ENCODE measurements at regions not wholly inside any gene's neighbourhood (a gene's known extent, or its start where the extent isn't known, plus 50 kb on each side); places are given as distances from the start of the nearest gene placed in this dataset.

GRCh38 chr12:130227641-130228040 lies 65.4 kb downstream of the FZD10 start:
- TF ChIP-seq, protein P1, sequence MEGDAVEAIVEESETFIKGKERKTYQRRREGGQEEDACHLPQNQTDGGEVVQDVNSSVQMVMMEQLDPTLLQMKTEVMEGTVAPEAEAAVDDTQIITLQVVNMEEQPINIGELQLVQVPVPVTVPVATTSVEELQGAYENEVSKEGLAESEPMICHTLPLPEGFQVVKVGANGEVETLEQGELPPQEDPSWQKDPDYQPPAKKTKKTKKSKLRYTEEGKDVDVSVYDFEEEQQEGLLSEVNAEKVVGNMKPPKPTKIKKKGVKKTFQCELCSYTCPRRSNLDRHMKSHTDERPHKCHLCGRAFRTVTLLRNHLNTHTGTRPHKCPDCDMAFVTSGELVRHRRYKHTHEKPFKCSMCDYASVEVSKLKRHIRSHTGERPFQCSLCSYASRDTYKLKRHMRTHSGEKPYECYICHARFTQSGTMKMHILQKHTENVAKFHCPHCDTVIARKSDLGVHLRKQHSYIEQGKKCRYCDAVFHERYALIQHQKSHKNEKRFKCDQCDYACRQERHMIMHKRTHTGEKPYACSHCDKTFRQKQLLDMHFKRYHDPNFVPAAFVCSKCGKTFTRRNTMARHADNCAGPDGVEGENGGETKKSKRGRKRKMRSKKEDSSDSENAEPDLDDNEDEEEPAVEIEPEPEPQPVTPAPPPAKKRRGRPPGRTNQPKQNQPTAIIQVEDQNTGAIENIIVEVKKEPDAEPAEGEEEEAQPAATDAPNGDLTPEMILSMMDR (IDR thresholded peaks at IDR 0.05; ENCODE audit: unreplicated experiment): no peak
- H3K4me3 Mint-ChIP-seq (ENCODE audit: low read depth): no peak overlapping the region
- H3K4me1 Mint-ChIP-seq (ENCODE audit: low read depth): peaks cover 1% of the 10 kb centered on the region
- DNase-seq (ENCODE audit: low spot score, unreplicated experiment): no peak
- peaks cover 47% of the 10 kb centered on the region for H3K27me3 Mint-ChIP-seq
- H3K27ac Mint-ChIP-seq: no peak overlapping the region
- peaks cover 17% of the 10 kb centered on the region for H3K9me3 Mint-ChIP-seq (ENCODE audit: low read depth)
- H3K36me3 Mint-ChIP-seq (ENCODE audit: insufficient read depth): no peaks in the 10 kb centered on the region

- no peak overlapping the region for H3K27ac Mint-ChIP-seq
- no peaks in the 10 kb centered on the region for H3K4me1 Mint-ChIP-seq (ENCODE audit: low read depth)
- H3K4me3 Mint-ChIP-seq (ENCODE audit: low read depth): no peak overlapping the region
- H3K27me3 Mint-ChIP-seq: peaks cover 69% of the 10 kb centered on the region
- TF ChIP-seq, protein P1 (IDR thresholded peaks at IDR 0.05; ENCODE audit: unreplicated experiment): no peak
- H3K9me3 Mint-ChIP-seq (ENCODE audit: low read depth): peaks cover 6% of the 10 kb centered on the region
- no peaks in the 10 kb centered on the region for H3K36me3 Mint-ChIP-seq (ENCODE audit: insufficient read depth)
- DNase-seq (ENCODE audit: low spot score, unreplicated experiment): no peak
Observed at GRCh38 chr12:130236446-130236845, 74.2 kb downstream of the FZD10 start.

- no peak overlapping the region for H3K27ac Mint-ChIP-seq
- TF ChIP-seq, protein P1 (IDR thresholded peaks at IDR 0.05; ENCODE audit: unreplicated experiment): no peak
- no peaks in the 10 kb centered on the region for H3K4me1 Mint-ChIP-seq (ENCODE audit: low read depth)
- no peaks in the 10 kb centered on the region for H3K9me3 Mint-ChIP-seq (ENCODE audit: low read depth)
- peaks cover 82% of the 10 kb centered on the region for H3K27me3 Mint-ChIP-seq
- H3K36me3 Mint-ChIP-seq (ENCODE audit: insufficient read depth): no peaks in the 10 kb centered on the region
- no peak overlapping the region for H3K4me3 Mint-ChIP-seq (ENCODE audit: low read depth)
- no peak for DNase-seq (ENCODE audit: low spot score, unreplicated experiment)
Observed at GRCh38 chr12:130240831-130241590, 78.7 kb downstream of the FZD10 start.

GRCh38 chr12:130242506-130242905 lies 80.2 kb downstream of the FZD10 start:
- no peak for DNase-seq (ENCODE audit: low spot score, unreplicated experiment)
- Mint-ChIP-seq H3K9me3 (ENCODE audit: low read depth) (peaks cover under 1% of the 10 kb centered on the region), H3K4me3 (ENCODE audit: low read depth) (no peak overlapping the region), H3K27ac (no peak overlapping the region), H3K27me3 (peaks cover 75% of the 10 kb centered on the region), H3K4me1 (ENCODE audit: low read depth) (no peaks in the 10 kb centered on the region), H3K36me3 (ENCODE audit: insufficient read depth) (no peaks in the 10 kb centered on the region)
- TF ChIP-seq, protein P1 (IDR thresholded peaks at IDR 0.05; ENCODE audit: unreplicated experiment): no peak

- Mint-ChIP-seq H3K4me1 (ENCODE audit: low read depth) (no peaks in the 10 kb centered on the region), H3K27ac (no peak overlapping the region), H3K9me3 (ENCODE audit: low read depth) (peaks cover 4% of the 10 kb centered on the region), H3K27me3 (peaks cover 58% of the 10 kb centered on the region), H3K4me3 (ENCODE audit: low read depth) (no peak overlapping the region), H3K36me3 (ENCODE audit: insufficient read depth) (no peaks in the 10 kb centered on the region)
- TF ChIP-seq, protein P1 (IDR thresholded peaks at IDR 0.05; ENCODE audit: unreplicated experiment): no peak
- DNase-seq (ENCODE audit: low spot score, unreplicated experiment): no peak
Observed at GRCh38 chr12:130245251-130245650, 83.0 kb downstream of the FZD10 start.
